ENCODE measurements at regions not wholly inside any gene's neighbourhood (a gene's known extent, or its start where the extent isn't known, plus 50 kb on each side); places are given as distances from the start of the nearest gene placed in this dataset.

DNA sequence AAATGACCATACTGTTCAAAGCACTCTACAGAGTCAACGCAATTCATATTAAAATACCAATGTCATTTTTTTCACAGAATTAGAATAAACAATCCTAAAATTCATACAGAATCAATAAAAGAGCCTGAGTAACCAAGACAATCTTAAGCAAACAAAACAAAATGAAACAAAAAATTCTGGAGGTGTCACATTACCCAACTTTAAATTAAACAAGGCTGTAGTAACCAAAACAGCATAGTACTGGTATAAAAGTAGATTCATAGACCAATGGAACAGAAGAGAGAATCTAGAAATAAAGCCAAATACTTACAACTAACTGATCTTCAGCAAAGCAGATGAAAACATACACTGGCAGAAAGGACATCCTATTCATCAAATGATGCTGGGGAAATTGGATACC lies 346.9 kb upstream of the JAG1 start:
- H3K27me3 ChIP-seq, result no peaks in the 10 kb centered on the region
- DNase-seq (ENCODE audit: low read depth in 1 of 2, low spot score in 1 of 2), result no peak
- no peak overlapping the region for H3K4me3 ChIP-seq
- H3K4me1 ChIP-seq (ENCODE audit: low read depth), result peaks cover 6% of the 10 kb centered on the region
- no peaks in the 10 kb centered on the region for H3K36me3 ChIP-seq
- no peaks in the 10 kb centered on the region for H3K9me3 ChIP-seq (ENCODE audit: low read depth)
- TF ChIP-seq, protein P1, sequence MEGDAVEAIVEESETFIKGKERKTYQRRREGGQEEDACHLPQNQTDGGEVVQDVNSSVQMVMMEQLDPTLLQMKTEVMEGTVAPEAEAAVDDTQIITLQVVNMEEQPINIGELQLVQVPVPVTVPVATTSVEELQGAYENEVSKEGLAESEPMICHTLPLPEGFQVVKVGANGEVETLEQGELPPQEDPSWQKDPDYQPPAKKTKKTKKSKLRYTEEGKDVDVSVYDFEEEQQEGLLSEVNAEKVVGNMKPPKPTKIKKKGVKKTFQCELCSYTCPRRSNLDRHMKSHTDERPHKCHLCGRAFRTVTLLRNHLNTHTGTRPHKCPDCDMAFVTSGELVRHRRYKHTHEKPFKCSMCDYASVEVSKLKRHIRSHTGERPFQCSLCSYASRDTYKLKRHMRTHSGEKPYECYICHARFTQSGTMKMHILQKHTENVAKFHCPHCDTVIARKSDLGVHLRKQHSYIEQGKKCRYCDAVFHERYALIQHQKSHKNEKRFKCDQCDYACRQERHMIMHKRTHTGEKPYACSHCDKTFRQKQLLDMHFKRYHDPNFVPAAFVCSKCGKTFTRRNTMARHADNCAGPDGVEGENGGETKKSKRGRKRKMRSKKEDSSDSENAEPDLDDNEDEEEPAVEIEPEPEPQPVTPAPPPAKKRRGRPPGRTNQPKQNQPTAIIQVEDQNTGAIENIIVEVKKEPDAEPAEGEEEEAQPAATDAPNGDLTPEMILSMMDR (IDR thresholded peaks at IDR 0.05; ENCODE audit: low read depth, low read length), result no peak
- no peak overlapping the region for H3K27ac ChIP-seq

DNA sequence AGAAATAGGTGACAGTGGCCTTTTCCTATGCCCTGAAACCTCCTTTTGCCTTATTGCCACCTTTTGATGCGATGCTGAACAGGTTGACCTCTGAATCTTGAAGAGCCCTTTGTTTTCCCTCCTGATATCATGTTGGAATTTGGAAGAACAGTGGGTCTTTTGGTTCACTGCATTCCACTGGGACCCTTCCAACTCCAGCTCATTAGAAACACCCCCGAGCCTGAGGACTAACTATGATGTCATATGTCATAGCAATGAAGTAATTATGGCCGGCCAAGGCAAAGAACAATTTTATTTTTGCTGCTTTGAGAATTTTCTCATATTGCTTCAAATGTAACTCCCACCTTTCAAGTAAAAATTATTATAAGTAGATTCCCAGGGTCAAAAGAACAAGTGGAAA lies 353.4 kb upstream of the JAG1 start:
- Histone ChIP-seq H3K36me3 (no peaks in the 10 kb centered on the region), H3K9me3 (ENCODE audit: low read depth) (no peaks in the 10 kb centered on the region), H3K27ac (no peak overlapping the region), H3K27me3 (no peaks in the 10 kb centered on the region), H3K4me1 (ENCODE audit: low read depth) (no peaks in the 10 kb centered on the region), H3K4me3 (no peak overlapping the region)
- TF ChIP-seq, protein P1 (IDR thresholded peaks at IDR 0.05; ENCODE audit: low read depth, low read length), result no peak
- DNase-seq (ENCODE audit: low read depth in 1 of 2, low spot score in 1 of 2), result no peak

DNA sequence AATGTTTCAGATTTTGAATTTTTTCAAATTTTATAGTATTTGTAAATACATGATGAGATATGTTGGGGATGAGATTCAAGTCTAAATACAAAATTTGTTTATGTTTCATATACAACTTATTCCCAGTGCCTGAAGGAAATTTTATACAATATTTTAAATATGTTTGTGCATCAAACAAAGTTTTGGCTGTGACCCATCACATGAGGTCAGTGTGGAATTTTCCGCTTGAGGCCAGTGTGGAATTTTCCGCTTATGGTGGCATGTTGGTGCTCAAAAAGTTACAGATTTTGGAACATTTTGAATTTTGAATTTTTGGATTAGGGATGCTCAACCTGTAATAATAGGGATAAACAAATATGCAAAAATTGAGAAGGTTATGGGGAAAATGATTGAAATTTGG lies 356.6 kb upstream of the JAG1 start:
- DNase-seq (ENCODE audit: low read depth in 1 of 2, low spot score in 1 of 2), result no peak
- no peaks in the 10 kb centered on the region for H3K4me1 ChIP-seq (ENCODE audit: low read depth)
- H3K9me3 ChIP-seq (ENCODE audit: low read depth), result no peaks in the 10 kb centered on the region
- no peak overlapping the region for H3K27ac ChIP-seq
- no peak overlapping the region for H3K4me3 ChIP-seq
- TF ChIP-seq, protein P1 (IDR thresholded peaks at IDR 0.05; ENCODE audit: low read depth, low read length), result no peak
- H3K36me3 ChIP-seq, result no peaks in the 10 kb centered on the region
- H3K27me3 ChIP-seq, result no peaks in the 10 kb centered on the region

DNA sequence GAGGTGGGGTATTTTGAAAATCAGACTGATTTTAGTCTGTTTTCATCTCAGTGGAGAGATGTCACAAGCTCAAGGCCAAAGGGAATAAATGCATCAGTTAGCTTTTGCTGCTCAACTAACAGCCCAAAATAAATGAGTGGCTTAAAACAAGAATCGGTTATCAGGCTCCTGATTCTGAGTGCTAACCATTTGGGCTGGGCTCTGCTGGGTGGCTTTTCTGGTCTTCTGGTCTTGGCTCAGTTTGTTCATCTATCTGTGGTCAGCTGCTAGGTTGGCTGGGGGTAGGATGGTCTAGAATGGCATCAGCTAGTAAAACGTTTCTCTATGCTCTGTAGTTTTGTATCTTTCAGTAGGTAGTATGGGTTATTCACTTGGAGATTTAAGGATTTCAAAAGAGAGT lies 357.5 kb upstream of the JAG1 start:
- DNase-seq (ENCODE audit: low read depth in 1 of 2, low spot score in 1 of 2), result no peak
- Histone ChIP-seq H3K9me3 (ENCODE audit: low read depth) (no peaks in the 10 kb centered on the region), H3K27me3 (no peaks in the 10 kb centered on the region), H3K4me1 (ENCODE audit: low read depth) (no peaks in the 10 kb centered on the region), H3K36me3 (no peaks in the 10 kb centered on the region), H3K27ac (no peak overlapping the region), H3K4me3 (no peak overlapping the region)
- TF ChIP-seq, protein P1 (IDR thresholded peaks at IDR 0.05; ENCODE audit: low read depth, low read length), result no peak

DNA sequence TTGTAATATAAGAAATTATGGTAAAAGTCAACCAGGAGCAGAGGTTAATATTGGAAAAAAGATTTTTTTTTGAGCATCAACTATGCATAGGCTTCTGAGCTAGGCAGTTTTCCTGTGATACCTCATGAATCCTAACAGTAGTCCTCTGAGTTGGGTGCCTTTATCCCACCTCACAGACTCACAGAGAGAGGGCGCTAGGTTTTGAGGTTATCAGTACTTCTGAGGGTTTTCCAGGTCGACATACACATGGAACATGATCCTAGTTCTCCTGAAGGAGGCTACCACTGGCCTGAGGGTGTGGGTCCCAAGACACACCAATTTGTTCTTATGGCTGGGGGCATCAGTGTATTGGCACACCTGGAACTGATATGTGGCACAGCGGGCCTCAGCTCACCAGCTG lies 358.8 kb upstream of the JAG1 start:
- DNase-seq (ENCODE audit: low read depth in 1 of 2, low spot score in 1 of 2), result no peak
- Histone ChIP-seq H3K27ac (no peak overlapping the region), H3K36me3 (no peaks in the 10 kb centered on the region), H3K27me3 (no peaks in the 10 kb centered on the region), H3K4me1 (ENCODE audit: low read depth) (no peaks in the 10 kb centered on the region), H3K9me3 (ENCODE audit: low read depth) (no peaks in the 10 kb centered on the region), H3K4me3 (no peak overlapping the region)
- TF ChIP-seq, protein P1 (IDR thresholded peaks at IDR 0.05; ENCODE audit: low read depth, low read length), result no peak

DNA sequence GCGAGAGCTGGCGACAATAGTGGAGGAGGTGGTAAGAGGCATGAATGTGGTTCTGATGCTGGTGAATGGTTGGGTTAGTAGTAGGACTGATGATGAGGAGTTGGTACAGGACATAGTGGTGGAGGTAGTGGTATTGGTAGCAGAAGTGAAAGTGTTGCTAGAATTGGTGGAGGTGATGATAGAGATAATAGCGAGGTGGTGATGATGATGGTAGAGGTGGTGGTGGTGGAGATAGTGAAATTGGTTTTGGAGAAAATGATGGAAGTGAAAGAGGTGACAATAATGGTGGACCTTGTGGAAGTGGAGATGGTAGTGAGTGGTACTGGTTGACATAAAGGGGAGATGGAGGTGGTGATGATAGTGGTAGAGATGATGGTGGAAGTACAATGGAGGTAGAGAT lies 360.2 kb upstream of the JAG1 start:
- H3K4me3 ChIP-seq, result no peak overlapping the region
- H3K36me3 ChIP-seq, result no peaks in the 10 kb centered on the region
- H3K27me3 ChIP-seq, result no peaks in the 10 kb centered on the region
- no peaks in the 10 kb centered on the region for H3K4me1 ChIP-seq (ENCODE audit: low read depth)
- DNase-seq (ENCODE audit: low read depth in 1 of 2, low spot score in 1 of 2), result no peak
- no peak overlapping the region for H3K27ac ChIP-seq
- TF ChIP-seq, protein P1 (IDR thresholded peaks at IDR 0.05; ENCODE audit: low read depth, low read length), result no peak
- no peaks in the 10 kb centered on the region for H3K9me3 ChIP-seq (ENCODE audit: low read depth)
